ENCODE measurements at regions not wholly inside any gene's neighbourhood (a gene's known extent, or its start where the extent isn't known, plus 50 kb on each side); places are given as distances from the start of the nearest gene placed in this dataset.

- H3K9me3 ChIP-seq (ENCODE audit: control extremely low read depth in 1 of 5, control insufficient read depth in 4 of 5, insufficient read depth in 2 of 5, low read depth in 1 of 5, low read length in 4 of 5), result no peaks in the 10 kb centered on the region
- WGBS (ENCODE audit: insufficient coverage), result no CpG with 5 or more reads among the region's 9 CpGs
- no peaks in the 10 kb centered on the region for H3K36me3 ChIP-seq (ENCODE audit: control insufficient read depth in 4 of 4, insufficient read depth in 4 of 4, low read length in 3 of 4)
- H3K4me3 ChIP-seq (ENCODE audit: control insufficient read depth in 1 of 7, extremely low read depth in 1 of 7, insufficient read depth in 4 of 7, low read depth in 2 of 7, low read length in 6 of 7), result peak overlapping the region in 1 of 7 experiments; percentile 14
- H3K27ac ChIP-seq (ENCODE audit: insufficient read depth in 1 of 2, low read depth in 1 of 2, low read length in 2 of 2, poor library complexity in 1 of 2, severe bottlenecking in 2 of 2), result no peak overlapping the region
- peak in 2 of 3 donors; percentile 21 to 28 for DNase-seq
- ChIA-PET POLR2A (no interaction called here), CTCF (interaction anchor here (0.7 to 3.6 kb wide), 7 partner anchors 8 to 115 kb away, joined by 3 to 21 read pairs (median 4); no protein-coding TSS in a partner anchor)
- no peaks in the 10 kb centered on the region for H3K27me3 ChIP-seq (replicated peaks in 2 of 5; ENCODE audit: control insufficient read depth in 4 of 5, insufficient read depth in 5 of 5, low read length in 4 of 5)
- peaks cover 9 to 37% (median 25%) of the 10 kb centered on the region in 4 experiments for H3K4me1 ChIP-seq (ENCODE audit: control extremely low read depth in 1 of 4, control insufficient read depth in 4 of 4, insufficient read depth in 4 of 4, low read length in 3 of 4)
Observed at GRCh38 chr4:163665521-163666331, 171.2 kb downstream of the TMA16 start.

GRCh38 chr4:163666332-163666873 is 171.9 kb downstream of the TMA16 start:
- peaks cover 9 to 37% (median 26%) of the 10 kb centered on the region in 4 experiments for H3K4me1 ChIP-seq (ENCODE audit: control extremely low read depth in 1 of 4, control insufficient read depth in 4 of 4, insufficient read depth in 4 of 4, low read length in 3 of 4)

GRCh38 chr4:163672751-163673150 is 178.3 kb downstream of the TMA16 start:
- H3K27ac ChIP-seq (ENCODE audit: insufficient read depth in 1 of 2, low read depth in 1 of 2, low read length in 2 of 2, poor library complexity in 1 of 2, severe bottlenecking in 2 of 2), result no peak overlapping the region
- H3K9me3 ChIP-seq (ENCODE audit: control extremely low read depth in 1 of 5, control insufficient read depth in 4 of 5, insufficient read depth in 2 of 5, low read depth in 1 of 5, low read length in 4 of 5), result no peaks in the 10 kb centered on the region
- H3K4me1 ChIP-seq (ENCODE audit: control extremely low read depth in 1 of 4, control insufficient read depth in 4 of 4, insufficient read depth in 4 of 4, low read length in 3 of 4), result peaks cover 0 to 19% (median 6%) of the 10 kb centered on the region in 4 experiments
- peak in 1 of 3 donors; percentile 10 for DNase-seq
- ChIA-PET CTCF (interaction anchor here (0.6 to 8.7 kb wide), 6 partner anchors 10 to 129 kb away, joined by 3 to 150 read pairs (median 5); no protein-coding TSS in a partner anchor), POLR2A (no interaction called here)
- H3K36me3 ChIP-seq (ENCODE audit: control insufficient read depth in 4 of 4, insufficient read depth in 4 of 4, low read length in 3 of 4), result no peaks in the 10 kb centered on the region
- no peaks in the 10 kb centered on the region for H3K27me3 ChIP-seq (replicated peaks in 2 of 5; ENCODE audit: control insufficient read depth in 4 of 5, insufficient read depth in 5 of 5, low read length in 4 of 5)
- H3K4me3 ChIP-seq (ENCODE audit: control insufficient read depth in 1 of 7, extremely low read depth in 1 of 7, insufficient read depth in 4 of 7, low read depth in 2 of 7, low read length in 6 of 7), result no peak overlapping the region
- 91% methylated on average over 3 of the region's 3 CpGs for WGBS (ENCODE audit: insufficient coverage)

More at GRCh38 chr4:163666332-163666873, 171.9 kb downstream of the TMA16 start:
- ChIA-PET POLR2A (no interaction called here), CTCF (interaction anchor here (0.7 to 3.6 kb wide), 8 partner anchors 9 to 116 kb away, joined by 3 to 21 read pairs (median 4); no protein-coding TSS in a partner anchor)
- peak; percentile 31 to 74 (median 65) for DNase-seq
- H3K36me3 ChIP-seq (ENCODE audit: control insufficient read depth in 4 of 4, insufficient read depth in 4 of 4, low read length in 3 of 4), result no peaks in the 10 kb centered on the region
- no peaks in the 10 kb centered on the region for H3K27me3 ChIP-seq (replicated peaks in 2 of 5; ENCODE audit: control insufficient read depth in 4 of 5, insufficient read depth in 5 of 5, low read length in 4 of 5)
- no peak overlapping the region for H3K27ac ChIP-seq (ENCODE audit: insufficient read depth in 1 of 2, low read depth in 1 of 2, low read length in 2 of 2, poor library complexity in 1 of 2, severe bottlenecking in 2 of 2)
- peak overlapping the region in 2 of 7 experiments; percentile 9 to 58 for H3K4me3 ChIP-seq (ENCODE audit: control insufficient read depth in 1 of 7, extremely low read depth in 1 of 7, insufficient read depth in 4 of 7, low read depth in 2 of 7, low read length in 6 of 7)
- no peaks in the 10 kb centered on the region for H3K9me3 ChIP-seq (ENCODE audit: control extremely low read depth in 1 of 5, control insufficient read depth in 4 of 5, insufficient read depth in 2 of 5, low read depth in 1 of 5, low read length in 4 of 5)

GRCh38 chr4:163673848-163674697 is 179.6 kb downstream of the TMA16 start:
- H3K4me3 ChIP-seq (ENCODE audit: control insufficient read depth in 1 of 7, extremely low read depth in 1 of 7, insufficient read depth in 4 of 7, low read depth in 2 of 7, low read length in 6 of 7), result peak overlapping the region in 2 of 7 experiments; percentile 24 to 48
- peak overlapping the region in 1 of 2 experiments; percentile 14 for H3K27ac ChIP-seq (ENCODE audit: insufficient read depth in 1 of 2, low read depth in 1 of 2, low read length in 2 of 2, poor library complexity in 1 of 2, severe bottlenecking in 2 of 2)
- DNase-seq, result peak in 2 of 3 donors; percentile 65 to 78
- POLR2A ChIA-PET, result no interaction called here
- H3K27me3 ChIP-seq (replicated peaks in 2 of 5; ENCODE audit: control insufficient read depth in 4 of 5, insufficient read depth in 5 of 5, low read length in 4 of 5), result no peaks in the 10 kb centered on the region
- CTCF ChIA-PET, result interaction anchor here (1.0 to 8.7 kb wide), 8 partner anchors 9 to 121 kb away, joined by 3 to 150 read pairs (median 6); no protein-coding TSS in a partner anchor
- H3K9me3 ChIP-seq (ENCODE audit: control extremely low read depth in 1 of 5, control insufficient read depth in 4 of 5, insufficient read depth in 2 of 5, low read depth in 1 of 5, low read length in 4 of 5), result no peaks in the 10 kb centered on the region
- 17% methylated on average over 1 of the region's 5 CpGs for WGBS (ENCODE audit: insufficient coverage)
- peaks cover 0 to 19% (median 6%) of the 10 kb centered on the region in 4 experiments for H3K4me1 ChIP-seq (ENCODE audit: control extremely low read depth in 1 of 4, control insufficient read depth in 4 of 4, insufficient read depth in 4 of 4, low read length in 3 of 4)
- no peaks in the 10 kb centered on the region for H3K36me3 ChIP-seq (ENCODE audit: control insufficient read depth in 4 of 4, insufficient read depth in 4 of 4, low read length in 3 of 4)

- ChIA-PET POLR2A (no interaction called here), CTCF (interaction anchor here (1.1 to 8.7 kb wide), 7 partner anchors 11 to 198 kb away, joined by 3 to 173 read pairs (median 14); no protein-coding TSS in a partner anchor)
- no peak for DNase-seq
- no peaks in the 10 kb centered on the region for H3K9me3 ChIP-seq (ENCODE audit: control extremely low read depth in 1 of 5, control insufficient read depth in 4 of 5, insufficient read depth in 2 of 5, low read depth in 1 of 5, low read length in 4 of 5)
- H3K4me3 ChIP-seq (ENCODE audit: control insufficient read depth in 1 of 7, extremely low read depth in 1 of 7, insufficient read depth in 4 of 7, low read depth in 2 of 7, low read length in 6 of 7), result no peak overlapping the region
- H3K4me1 ChIP-seq (ENCODE audit: control extremely low read depth in 1 of 4, control insufficient read depth in 4 of 4, insufficient read depth in 4 of 4, low read length in 3 of 4), result peaks cover 0 to 3% (median 1%) of the 10 kb centered on the region in 4 experiments
- no peaks in the 10 kb centered on the region for H3K27me3 ChIP-seq (replicated peaks in 2 of 5; ENCODE audit: control insufficient read depth in 4 of 5, insufficient read depth in 5 of 5, low read length in 4 of 5)
- H3K36me3 ChIP-seq (ENCODE audit: control insufficient read depth in 4 of 4, insufficient read depth in 4 of 4, low read length in 3 of 4), result no peaks in the 10 kb centered on the region
- 77% methylated on average over 4 of the region's 5 CpGs for WGBS (ENCODE audit: insufficient coverage)
- H3K27ac ChIP-seq (ENCODE audit: insufficient read depth in 1 of 2, low read depth in 1 of 2, low read length in 2 of 2, poor library complexity in 1 of 2, severe bottlenecking in 2 of 2), result no peak overlapping the region
Observed at GRCh38 chr4:163679189-163679588, 184.7 kb downstream of the TMA16 start.

- Histone ChIP-seq H3K27ac (ENCODE audit: insufficient read depth in 1 of 2, low read depth in 1 of 2, low read length in 2 of 2, poor library complexity in 1 of 2, severe bottlenecking in 2 of 2) (no peak overlapping the region), H3K27me3 (replicated peaks in 2 of 5; ENCODE audit: control insufficient read depth in 4 of 5, insufficient read depth in 5 of 5, low read length in 4 of 5) (no peaks in the 10 kb centered on the region), H3K36me3 (ENCODE audit: control insufficient read depth in 4 of 4, insufficient read depth in 4 of 4, low read length in 3 of 4) (no peaks in the 10 kb centered on the region), H3K4me1 (ENCODE audit: control extremely low read depth in 1 of 4, control insufficient read depth in 4 of 4, insufficient read depth in 4 of 4, low read length in 3 of 4) (no peaks in the 10 kb centered on the region), H3K9me3 (ENCODE audit: control extremely low read depth in 1 of 5, control insufficient read depth in 4 of 5, insufficient read depth in 2 of 5, low read depth in 1 of 5, low read length in 4 of 5) (no peaks in the 10 kb centered on the region), H3K4me3 (ENCODE audit: control insufficient read depth in 1 of 7, extremely low read depth in 1 of 7, insufficient read depth in 4 of 7, low read depth in 2 of 7, low read length in 6 of 7) (no peak overlapping the region)
- peak in 1 of 3 donors; percentile 10 for DNase-seq
- WGBS (ENCODE audit: insufficient coverage), result 100% methylated on average over 1 of the region's 1 CpG
- CTCF ChIA-PET, result interaction anchor here (0.6 to 7.6 kb wide), 14 partner anchors 8 to 200 kb away, joined by 3 to 173 read pairs (median 5); no protein-coding TSS in a partner anchor
- POLR2A ChIA-PET, result no interaction called here
Observed at GRCh38 chr4:163680386-163681098, 186.1 kb downstream of the TMA16 start.

Data from common myeloid progenitor, CD34-positive (primary cell).